ENCODE measurements at regions not wholly inside any gene's neighbourhood (a gene's known extent, or its start where the extent isn't known, plus 50 kb on each side); places are given as distances from the start of the nearest gene placed in this dataset.

GRCh38 chr12:30823156-30823699 is 68.5 kb upstream of the CAPRIN2 start:
- Histone ChIP-seq H3K4me3 (peak overlapping the region; percentile 17 to 56), H3K9me3 (no peaks in the 10 kb centered on the region), H3K4me1 (peaks cover 0 to 5% of the 10 kb centered on the region in 2 donors), H3K36me3 (no peaks in the 10 kb centered on the region), H3K27ac (peak overlapping the region; percentile 32 to 77), H3K27me3 (no peaks in the 10 kb centered on the region)
- TF ChIP-seq CTCF (IDR thresholded peaks at IDR 0.05) = peak in 1 of 2 donors; percentile 33
- peak; percentile 71 for DNase-seq (ENCODE audit: low spot score)

GRCh38 chr12:30822385-30823155 is 67.8 kb upstream of the CAPRIN2 start:
- peak; percentile 77 for DNase-seq (ENCODE audit: low spot score)
- peak in 1 of 2 donors; percentile 45 for TF ChIP-seq CTCF (IDR thresholded peaks at IDR 0.05)
- no peaks in the 10 kb centered on the region for H3K27me3 ChIP-seq

GRCh38 chr12:30820406-30820946 is 65.7 kb upstream of the CAPRIN2 start:
- H3K4me3 ChIP-seq = no peak overlapping the region
- no peaks in the 10 kb centered on the region for H3K36me3 ChIP-seq
- peaks cover 0 to under 1% of the 10 kb centered on the region in 2 donors for H3K27me3 ChIP-seq
- no peaks in the 10 kb centered on the region for H3K9me3 ChIP-seq
- peaks cover 0 to 5% of the 10 kb centered on the region in 2 donors for H3K4me1 ChIP-seq
- no peak overlapping the region for H3K27ac ChIP-seq
- no peak for DNase-seq (ENCODE audit: low spot score)
- TF ChIP-seq CTCF (IDR thresholded peaks at IDR 0.05) = no peak

More at GRCh38 chr12:30822385-30823155, 67.8 kb upstream of the CAPRIN2 start:
- Histone ChIP-seq H3K9me3 (no peaks in the 10 kb centered on the region), H3K4me3 (peak overlapping the region; percentile 17 to 56), H3K27ac (peak overlapping the region; percentile 32 to 77), H3K4me1 (peaks cover 0 to 5% of the 10 kb centered on the region in 2 donors), H3K36me3 (no peaks in the 10 kb centered on the region)

GRCh38 chr12:30818562-30818961 is 63.8 kb upstream of the CAPRIN2 start:
- Histone ChIP-seq H3K9me3 (no peaks in the 10 kb centered on the region), H3K36me3 (no peaks in the 10 kb centered on the region), H3K4me1 (peaks cover 0 to 5% of the 10 kb centered on the region in 2 donors), H3K27ac (no peak overlapping the region), H3K4me3 (no peak overlapping the region), H3K27me3 (peaks cover 0 to 3% of the 10 kb centered on the region in 2 donors)
- peak; percentile 23 for DNase-seq (ENCODE audit: low spot score)
- no peak for TF ChIP-seq CTCF (IDR thresholded peaks at IDR 0.05)

GRCh38 chr12:30816742-30817465 is 62.2 kb upstream of the CAPRIN2 start:
- DNase-seq (ENCODE audit: low spot score) = peak; percentile 46
- no peaks in the 10 kb centered on the region for H3K36me3 ChIP-seq
- no peak for TF ChIP-seq CTCF (IDR thresholded peaks at IDR 0.05)

More at GRCh38 chr12:30816742-30817465, 62.2 kb upstream of the CAPRIN2 start:
- H3K4me1 ChIP-seq = no peaks in the 10 kb centered on the region
- no peak overlapping the region for H3K27ac ChIP-seq
- no peak overlapping the region for H3K4me3 ChIP-seq
- H3K27me3 ChIP-seq = peaks cover 0 to 3% of the 10 kb centered on the region in 2 donors
- no peaks in the 10 kb centered on the region for H3K9me3 ChIP-seq

Data from right atrium auricular region (tissue), 2 donors.